Endometrial microvascular endothelial cells (primary cell): ENCODE measurements at regions not wholly inside any gene's neighbourhood (a gene's known extent, or its start where the extent isn't known, plus 50 kb on each side); places are given as distances from the start of the nearest gene placed in this dataset.

Experiments
- in situ Hi-C: cut with HindIII; loops from 2 replicates; pipeline ENCODE4 v1.10.0; 2017; ENCODE audit warnings: low sequenced_read_pairs, low pct_unique_long_range_greater_than_20kb; ENCODE audit errors: inconsistent ontology term

- in situ Hi-C loops = no loop called here
Observed at GRCh38 chr11:69956669-69957190, 121.4 kb upstream of the ANO1 start.

GRCh38 chr11:69957849-69958248 lies 120.3 kb upstream of the ANO1 start:
- in situ Hi-C loops = no loop called here

- in situ Hi-C loops = no loop called here
Observed at GRCh38 chr11:69958308-69958707, 119.8 kb upstream of the ANO1 start.

- in situ Hi-C loops = no loop called here
Observed at GRCh38 chr11:69959461-69959860, 118.7 kb upstream of the ANO1 start.

DNA sequence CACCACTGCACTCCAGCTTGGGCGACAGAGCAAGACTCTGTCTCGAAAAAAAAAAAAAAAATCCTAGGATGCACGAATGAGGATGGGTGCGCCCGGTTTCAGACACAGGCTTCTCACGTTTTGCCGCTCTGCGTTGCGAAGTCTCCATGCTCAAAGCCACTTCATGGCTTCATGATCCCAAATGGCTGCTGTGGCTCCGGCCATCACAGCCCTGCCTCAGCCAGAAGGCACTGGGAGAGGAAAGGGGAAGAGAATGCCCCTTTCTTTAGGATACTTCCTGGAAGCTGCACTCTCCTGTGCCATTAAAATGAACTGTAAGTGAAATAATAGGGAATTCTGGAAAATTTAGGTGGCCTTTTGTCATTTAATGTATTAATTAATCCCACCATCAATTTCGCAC lies 116.4 kb upstream of the ANO1 start:
- in situ Hi-C loops = no loop called here

DNA sequence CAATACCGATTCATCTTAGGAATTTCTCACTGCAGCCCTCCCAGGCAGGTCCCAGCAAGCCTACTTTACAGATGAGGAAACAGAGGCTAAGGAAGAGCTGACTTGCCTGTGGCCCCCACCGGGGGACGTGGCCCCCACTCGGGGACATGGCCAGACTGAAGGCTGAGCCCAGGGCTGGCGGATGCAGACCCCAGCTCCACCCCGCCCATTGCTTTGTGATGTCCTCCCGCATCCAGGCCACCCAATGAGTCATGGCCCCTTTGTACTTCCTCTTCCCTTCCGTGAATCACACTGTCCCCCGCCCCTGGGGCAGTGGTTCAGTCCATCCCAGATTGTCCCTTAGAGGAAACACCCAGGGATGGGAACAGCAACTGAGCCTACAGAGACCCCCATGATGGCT lies 116.0 kb upstream of the ANO1 start:
- in situ Hi-C loops = no loop called here

- in situ Hi-C loops = no loop called here
Observed at GRCh38 chr11:69963533-69964246, 114.4 kb upstream of the ANO1 start.

DNA sequence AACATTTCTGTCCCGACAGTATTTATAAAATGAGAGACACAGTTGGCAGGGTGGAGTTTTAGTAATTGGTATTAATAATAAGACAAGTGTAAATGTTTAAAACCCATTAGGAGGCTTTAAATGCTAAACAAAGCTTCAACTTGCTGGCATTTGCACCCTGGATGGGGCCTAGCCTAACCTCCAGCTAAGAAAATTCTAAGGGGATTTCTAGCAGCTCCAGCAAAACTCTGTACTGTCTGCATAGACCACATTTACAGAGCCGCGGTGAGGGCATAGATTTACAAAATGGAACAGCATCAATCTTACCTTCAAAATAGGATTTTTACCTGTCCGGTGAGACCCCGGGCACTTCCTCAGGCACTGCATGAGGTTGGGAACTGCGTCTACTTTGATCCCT lies 113.9 kb upstream of the ANO1 start:
- in situ Hi-C loops = no loop called here

DNA sequence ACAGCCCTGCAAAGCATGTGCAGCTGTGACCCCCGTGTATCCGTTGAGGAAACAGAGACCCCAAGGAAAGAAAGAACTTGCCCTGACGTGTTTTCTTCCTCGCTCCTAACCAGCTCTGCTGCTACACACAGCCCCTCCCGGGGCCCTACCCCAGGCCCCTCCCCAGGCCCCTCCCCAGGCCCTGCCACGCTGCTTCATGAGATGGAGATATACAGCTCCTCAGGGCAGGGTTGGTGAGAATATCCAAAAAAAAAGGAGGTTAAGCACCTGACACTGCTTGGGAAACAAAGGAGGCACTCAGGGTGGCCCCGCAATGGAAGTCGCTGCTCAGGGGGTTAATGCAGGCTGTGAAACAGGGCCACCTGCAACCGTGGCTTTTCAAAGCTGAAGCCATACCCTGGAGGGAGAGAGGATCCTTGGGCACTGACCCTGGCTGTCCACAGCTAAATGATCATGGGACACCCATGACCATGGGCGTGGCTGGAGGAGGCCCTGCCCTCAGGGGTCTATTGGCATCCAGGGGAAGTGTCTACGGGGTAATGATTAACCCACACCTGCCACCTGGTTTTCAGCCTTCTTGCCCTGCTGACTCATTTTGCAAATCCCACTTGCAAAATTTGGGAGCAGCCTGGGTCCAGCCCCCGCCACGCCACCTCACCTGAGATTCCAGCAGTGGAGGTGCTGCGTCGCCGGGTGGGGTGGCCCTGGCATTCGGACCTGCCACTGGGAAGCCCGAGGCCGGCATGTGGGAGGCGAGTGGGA lies 112.1 kb upstream of the ANO1 start:
- in situ Hi-C loops = no loop called here

- in situ Hi-C loops = no loop called here
Observed at GRCh38 chr11:69966583-69966835, 111.6 kb upstream of the ANO1 start.

DNA sequence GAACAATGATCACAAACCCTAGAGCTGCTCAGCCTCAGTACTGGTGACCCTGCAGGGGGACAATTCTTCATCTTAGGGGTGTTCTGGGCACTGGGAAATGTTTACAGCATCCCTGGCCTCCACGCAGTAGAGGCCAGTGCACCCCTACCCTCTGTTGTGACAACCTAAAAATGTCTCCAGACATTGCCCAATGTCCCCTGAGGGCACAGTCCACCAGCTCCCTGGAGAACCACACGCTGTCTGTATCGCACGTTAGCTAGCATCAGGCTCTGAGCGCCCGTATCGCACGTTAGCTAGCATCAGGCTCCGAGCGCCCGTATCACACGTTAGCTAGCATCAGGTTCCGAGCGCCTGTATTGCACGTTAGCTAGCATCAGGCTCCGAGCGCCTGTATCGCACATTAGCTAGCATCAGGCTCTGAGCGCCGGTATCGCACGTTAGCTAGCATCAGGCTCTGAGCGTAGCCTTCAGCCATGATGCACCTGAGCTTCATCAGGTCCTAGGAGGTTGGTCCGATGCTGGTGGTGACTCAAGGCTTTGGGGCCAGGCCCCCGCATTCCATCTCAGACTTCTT lies 111.1 kb upstream of the ANO1 start:
- in situ Hi-C loops = no loop called here

DNA sequence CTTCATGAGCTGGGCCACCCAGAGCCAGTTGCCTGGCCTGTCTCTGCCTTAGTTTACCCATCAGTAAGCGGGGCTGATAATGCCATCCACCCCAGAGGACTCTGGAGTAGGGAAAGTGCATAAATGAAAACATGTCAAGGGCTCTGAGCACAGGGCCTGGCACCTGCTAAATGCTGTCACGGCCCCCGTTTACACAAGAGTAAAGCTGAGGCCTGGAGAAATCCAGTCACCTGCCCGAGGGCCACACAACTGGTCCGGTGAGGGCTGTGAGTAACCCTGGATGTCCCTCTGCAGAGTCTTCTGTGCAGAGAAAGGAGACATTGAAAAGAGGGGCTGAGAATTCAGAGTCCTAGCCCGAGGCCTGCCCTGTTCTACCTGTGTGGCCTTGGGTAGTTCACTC lies 110.6 kb upstream of the ANO1 start:
- in situ Hi-C loops = no loop called here

- in situ Hi-C loops = no loop called here
Observed at GRCh38 chr11:69968396-69969347, 109.4 kb upstream of the ANO1 start.

DNA sequence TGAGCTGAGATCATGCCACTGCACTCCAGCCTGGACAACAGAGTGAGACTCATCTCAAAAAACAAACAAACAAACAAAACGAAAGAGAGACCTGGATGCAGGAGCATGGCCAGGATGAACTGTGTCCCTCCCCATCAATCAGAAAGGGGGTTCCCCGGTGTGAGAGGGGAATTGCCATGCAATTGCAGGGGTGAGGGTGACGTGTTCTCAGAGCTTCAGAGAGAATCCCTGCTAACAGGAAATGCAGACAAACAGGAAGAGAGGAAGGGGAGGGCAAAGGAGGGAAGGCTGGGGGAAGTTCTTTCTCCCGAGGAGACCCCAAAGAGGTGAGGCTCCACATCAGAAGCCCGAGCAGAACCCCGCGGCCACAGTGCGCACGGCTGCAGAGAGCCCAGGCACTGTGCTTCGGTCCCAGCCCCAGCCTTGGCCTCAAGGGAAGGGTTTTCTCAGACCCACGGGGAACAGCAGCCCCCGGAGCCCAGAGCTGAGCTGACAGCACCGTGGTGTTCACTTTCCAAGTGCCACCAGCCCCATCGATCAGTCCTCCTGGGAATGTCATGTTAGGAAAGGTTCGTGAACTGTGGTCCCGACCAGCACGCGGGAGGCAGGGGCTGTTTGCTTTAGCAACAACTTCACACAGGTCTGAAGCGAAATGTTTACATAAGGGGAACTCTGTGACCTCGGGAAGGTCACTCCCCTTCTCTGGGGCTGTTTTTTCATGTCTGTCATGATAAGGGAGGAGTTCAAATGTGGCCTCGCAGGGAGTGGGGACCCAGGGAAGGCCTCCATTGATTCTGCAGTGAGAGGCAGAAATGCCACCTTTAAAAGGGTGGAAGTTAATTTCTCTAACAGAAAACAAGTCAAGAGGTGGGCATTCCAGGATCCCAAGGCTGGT lies 108.0 kb upstream of the ANO1 start:
- in situ Hi-C loops = no loop called here

DNA sequence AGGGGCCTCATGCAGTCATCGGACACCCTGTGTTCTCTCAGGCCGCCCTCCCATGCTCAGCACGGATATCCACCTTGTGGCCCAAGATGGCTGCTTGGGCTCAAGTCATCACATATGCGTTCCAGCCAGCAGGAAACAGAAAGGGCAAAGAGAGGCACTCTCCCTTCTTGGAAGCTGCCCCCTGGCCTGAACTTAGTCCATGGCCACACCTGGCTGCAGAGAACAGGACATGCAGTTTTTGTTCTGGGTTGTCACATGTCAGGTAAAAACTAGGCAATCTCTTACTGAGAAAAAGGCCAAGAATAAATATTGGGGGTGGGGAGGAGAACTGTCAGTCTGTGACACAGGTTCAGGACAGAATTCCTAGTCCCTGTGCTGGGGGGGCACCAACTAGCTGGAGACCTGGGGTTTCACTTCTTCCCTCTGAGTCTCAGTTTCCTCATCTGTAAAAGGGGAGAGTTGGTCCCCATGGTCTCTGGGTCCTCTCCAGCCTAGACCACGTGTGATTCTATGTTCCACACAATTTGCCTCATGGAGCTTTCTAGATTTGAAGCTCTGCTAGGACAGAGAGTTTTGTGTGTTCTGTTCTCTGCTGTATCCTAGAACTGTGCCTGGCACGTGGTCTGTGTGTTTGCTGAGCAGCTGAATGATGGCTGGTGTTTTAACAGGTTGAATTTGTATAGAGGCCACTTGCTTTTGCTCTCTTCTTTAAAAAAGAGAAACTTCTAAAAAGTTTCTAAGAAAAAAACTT lies 107.2 kb upstream of the ANO1 start:
- in situ Hi-C loops = no loop called here

DNA sequence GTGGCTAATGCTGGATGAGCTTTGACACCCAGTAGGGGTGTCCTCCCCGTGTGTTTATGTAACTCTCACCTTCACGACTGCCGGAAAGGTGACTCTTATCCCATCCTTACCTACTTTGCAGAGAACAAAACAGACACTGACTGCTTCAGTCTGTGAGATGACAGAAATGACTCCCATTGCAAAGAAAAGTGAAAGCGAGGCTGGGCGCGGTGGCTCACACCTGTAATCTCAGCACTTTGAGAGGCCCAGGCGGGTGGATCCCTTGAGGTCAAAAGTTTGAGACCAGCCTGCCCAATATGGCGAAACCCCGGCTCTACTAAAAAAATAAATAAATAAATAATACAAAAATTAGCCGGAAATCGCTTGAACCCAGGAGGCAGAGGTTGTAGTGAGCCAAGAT lies 106.4 kb upstream of the ANO1 start:
- in situ Hi-C loops = no loop called here

- in situ Hi-C loops = no loop called here
Observed at GRCh38 chr11:69972351-69972802, 105.7 kb upstream of the ANO1 start.

DNA sequence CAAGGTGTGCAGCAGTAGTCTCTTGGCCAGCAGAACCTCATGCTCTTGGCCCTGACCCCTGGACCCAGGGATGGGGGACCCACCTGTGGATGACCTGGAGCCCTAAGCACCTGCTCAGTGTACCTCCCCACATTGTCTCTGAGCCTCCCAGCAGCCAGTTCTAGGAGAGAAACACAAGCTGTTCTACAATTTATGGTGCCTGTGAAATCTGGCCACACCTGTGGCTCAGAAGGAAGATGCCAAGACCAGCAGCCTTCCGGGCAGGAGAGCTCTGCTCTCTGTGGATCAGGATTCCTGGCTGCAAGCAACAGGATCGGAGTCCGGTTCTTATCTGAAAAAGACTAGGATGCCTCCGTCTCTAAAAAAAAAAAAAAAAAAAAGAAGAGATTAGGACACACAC lies 103.6 kb upstream of the ANO1 start:
- in situ Hi-C loops = no loop called here
